Osteoblast (primary cell): ENCODE measurements at regions not wholly inside any gene's neighbourhood (a gene's known extent, or its start where the extent isn't known, plus 50 kb on each side); places are given as distances from the start of the nearest gene placed in this dataset.

Source experiments
- DNase-seq: peaks from one replicate; pipeline ENCODE4 v3.0.0; 2011; ENCODE audit warnings: low spot score, mixed read lengths; ENCODE audit not compliant: insufficient read length; ENCODE audit errors: missing footprints
- H2AFZ ChIP-seq: 2 replicates; pipeline ENCODE4 v1.6.0; 2011; ENCODE audit warnings: mild to moderate bottlenecking, low read length
- H3K27ac ChIP-seq: 2 replicates; pipeline ENCODE4 v1.5.1; 2011; ENCODE audit warnings: mild to moderate bottlenecking, low read depth, low read length, moderate library complexity
- H3K27me3 ChIP-seq: 2 replicates; pipeline ENCODE4 v1.6.0; 2012; ENCODE audit warnings: mild to moderate bottlenecking, control low read depth, inconsistent platforms, low read length, moderate library complexity; ENCODE audit not compliant: insufficient read depth
- H3K36me3 ChIP-seq: 2 replicates; pipeline ENCODE4 v1.5.1; 2011; ENCODE audit warnings: mild to moderate bottlenecking, low read length, control low read depth, moderate library complexity; ENCODE audit not compliant: insufficient read depth
- H3K4me1 ChIP-seq: 2 replicates; pipeline ENCODE4 v1.5.1; 2011; ENCODE audit warnings: mild to moderate bottlenecking, low read length, control low read depth, moderate library complexity; ENCODE audit not compliant: insufficient read depth
- H3K4me2 ChIP-seq: 2 replicates; pipeline ENCODE4 v1.6.0; 2011; ENCODE audit warnings: mild to moderate bottlenecking, low read length; ENCODE audit not compliant: insufficient read depth
- H3K4me3 ChIP-seq: fragments of 200-600 bp; sonication (generic); 3 replicates; pipeline ENCODE4 v1.5.1; 2012; ENCODE audit warnings: mild to moderate bottlenecking, low read length, inconsistent platforms; ENCODE audit not compliant: insufficient read depth
- H3K79me2 ChIP-seq: 2 replicates; pipeline ENCODE4 v1.6.0; 2012; ENCODE audit warnings: mild to moderate bottlenecking, low read length, control low read depth, inconsistent platforms; ENCODE audit not compliant: insufficient read depth
- H3K9me3 ChIP-seq: 2 replicates; pipeline ENCODE4 v1.5.1; 2011; ENCODE audit warnings: low read depth, low read length, control low read depth
- H4K20me1 ChIP-seq: 2 replicates; pipeline ENCODE4 v1.6.0; 2012; ENCODE audit warnings: mild to moderate bottlenecking, low read length, control low read depth; ENCODE audit not compliant: insufficient read depth
- CTCF ChIP-seq: IDR thresholded peaks from 2 replicates; pipeline ENCODE4 v1.5.1; 2011; ENCODE audit warnings: mild to moderate bottlenecking, low read depth, low read length, moderate library complexity; ENCODE audit errors: extremely low read depth

GRCh38 chr16:85196976-85197375 is 84.7 kb upstream of the CIBAR2 start:
- Histone ChIP-seq H3K4me1 (peaks cover 2% of the 10 kb centered on the region), H2AFZ (no peak overlapping the region), H3K9me3 (no peaks in the 10 kb centered on the region), H4K20me1 (peaks cover 18% of the 10 kb centered on the region), H3K27me3 (no peaks in the 10 kb centered on the region), H3K4me2 (no peak overlapping the region), H3K4me3 (no peak overlapping the region), H3K27ac (no peak overlapping the region), H3K36me3 (peaks cover 4% of the 10 kb centered on the region), H3K79me2 (peaks cover 38% of the 10 kb centered on the region)
- DNase-seq: no peak
- no peak for TF ChIP-seq CTCF

- H3K4me2 ChIP-seq: no peak overlapping the region
- no peak overlapping the region for H3K27ac ChIP-seq
Observed at GRCh38 chr16:85197611-85198566, 85.6 kb upstream of the CIBAR2 start.

GRCh38 chr16:85199069-85199725 is 86.9 kb upstream of the CIBAR2 start:
- DNase-seq: peak; percentile 39
- Histone ChIP-seq H3K4me1 (peaks cover 17% of the 10 kb centered on the region), H3K4me2 (no peak overlapping the region)

More at GRCh38 chr16:85197611-85198566, 85.6 kb upstream of the CIBAR2 start:
- H3K27me3 ChIP-seq: no peaks in the 10 kb centered on the region
- peaks cover 9% of the 10 kb centered on the region for H3K4me1 ChIP-seq
- H2AFZ ChIP-seq: no peak overlapping the region
- no peaks in the 10 kb centered on the region for H3K9me3 ChIP-seq
- H4K20me1 ChIP-seq: peaks cover 15% of the 10 kb centered on the region
- H3K79me2 ChIP-seq: peaks cover 35% of the 10 kb centered on the region
- no peak overlapping the region for H3K4me3 ChIP-seq
- DNase-seq: peak; percentile 46
- no peak for TF ChIP-seq CTCF
- H3K36me3 ChIP-seq: peaks cover 4% of the 10 kb centered on the region

More at GRCh38 chr16:85199069-85199725, 86.9 kb upstream of the CIBAR2 start:
- Histone ChIP-seq H4K20me1 (peaks cover 15% of the 10 kb centered on the region), H3K79me2 (peaks cover 31% of the 10 kb centered on the region), H3K9me3 (no peaks in the 10 kb centered on the region), H3K27ac (no peak overlapping the region), H3K36me3 (peaks cover 4% of the 10 kb centered on the region), H2AFZ (no peak overlapping the region), H3K27me3 (no peaks in the 10 kb centered on the region), H3K4me3 (no peak overlapping the region)
- no peak for TF ChIP-seq CTCF
